MCF 10A (cell line): ENCODE measurements at regions not wholly inside any gene's neighbourhood (a gene's known extent, or its start where the extent isn't known, plus 50 kb on each side); places are given as distances from the start of the nearest gene placed in this dataset.
"Not testable (repeated sequence)": the region's sequence is repeated elsewhere in the genome, so short reads cannot be mapped to it uniquely, and the experiment has no call there.

ENCODE experiments used
- BruUV-seq: library from RNA; stranded (reverse); fragments of 400-500 nt; replicated peaks from 2 replicates; lab custom pipeline; 2021; lab: Mats Ljungman, UMichigan
- CTCF ChIA-PET: fragments of 300-600 bp; sonication (Branson Sonifier 250); formaldehyde crosslinking; extraction: SDS; loops from one replicate; lab custom pipeline; 2021; ENCODE audit warnings: antibody characterized with exemption, inconsistent platforms; lab: Yijun Ruan, JAX
- POLR2A ChIA-PET: fragments of 300-600, 350-650 bp; sonication (Branson Sonifier 250); formaldehyde crosslinking; extraction: SDS; loops from one replicate; lab custom pipeline; 2020; ENCODE audit warnings: antibody characterized with exemption, inconsistent platforms; lab: Yijun Ruan, JAX
- DNase-seq: peaks from one replicate; pipeline ENCODE4 v3.0.0-alpha.2; 2018; ENCODE audit not compliant: unreplicated experiment
- H3K27ac Mint-ChIP-seq: one replicate; pipeline ENCODE4 v1.8.0; 2022; ENCODE audit warnings: mild to moderate bottlenecking, low read depth, mixed read lengths; ENCODE audit not compliant: unreplicated experiment
- H3K27me3 Mint-ChIP-seq: one replicate; pipeline ENCODE4 v1.8.0; 2022; ENCODE audit warnings: mixed read lengths; ENCODE audit not compliant: insufficient read depth, unreplicated experiment
- H3K36me3 Mint-ChIP-seq: one replicate; pipeline ENCODE4 v1.8.0; 2022; ENCODE audit warnings: mild to moderate bottlenecking, moderate library complexity, mixed read lengths; ENCODE audit not compliant: insufficient read depth, unreplicated experiment
- H3K4me1 Mint-ChIP-seq: one replicate; pipeline ENCODE4 v1.8.0; 2022; ENCODE audit warnings: mixed read lengths; ENCODE audit not compliant: insufficient read depth, unreplicated experiment
- H3K4me3 Mint-ChIP-seq: one replicate; pipeline ENCODE4 v1.8.0; 2022; ENCODE audit warnings: mild to moderate bottlenecking, moderate library complexity, mixed read lengths; ENCODE audit not compliant: unreplicated experiment
- H3K9me3 Mint-ChIP-seq: one replicate; pipeline ENCODE4 v1.8.0; 2022; ENCODE audit warnings: mixed read lengths; ENCODE audit not compliant: unreplicated experiment
- intact Hi-C: fragments of 100-400 bp; cut with micrococcal nuclease; formaldehyde crosslinking; loops from 2 replicates; pipeline ENCODE4 v1.14.1; 2022
- TF ChIP-seq, protein P1 (sequence below): fragments of 200-600 bp; IDR thresholded peaks from one replicate; pipeline ENCODE4 v1.8.0; 2022; ENCODE audit warnings: antibody characterized with exemption, mild to moderate bottlenecking; ENCODE audit not compliant: unreplicated experiment

DNA sequence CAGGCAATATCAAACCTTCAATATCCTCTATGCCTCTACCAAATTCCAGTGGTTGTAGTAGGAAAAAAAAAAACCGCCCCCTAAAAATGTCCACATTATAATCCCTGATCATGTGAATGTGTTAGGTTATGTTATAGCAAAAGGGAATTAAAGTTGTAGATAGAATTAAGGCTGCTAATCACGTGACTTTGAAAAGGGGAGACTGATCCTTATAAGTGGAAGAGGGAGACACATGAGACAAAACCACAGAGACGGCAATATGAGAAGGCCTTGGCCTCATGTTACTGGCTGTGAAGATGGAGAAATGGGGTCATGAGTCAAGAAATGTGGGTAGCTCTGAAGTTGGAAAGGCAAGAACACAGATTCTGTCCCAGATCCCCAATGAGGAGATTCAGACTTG is 1711.3 kb downstream of the KHDRBS2 start:
- POLR2A ChIA-PET, H3K27ac Mint-ChIP-seq, H3K4me3 Mint-ChIP-seq, BruUV-seq, H3K27me3 Mint-ChIP-seq, DNase-seq, H3K4me1 Mint-ChIP-seq, CTCF ChIA-PET, H3K9me3 Mint-ChIP-seq, intact Hi-C loops, H3K36me3 Mint-ChIP-seq: not testable (repeated sequence)

DNA sequence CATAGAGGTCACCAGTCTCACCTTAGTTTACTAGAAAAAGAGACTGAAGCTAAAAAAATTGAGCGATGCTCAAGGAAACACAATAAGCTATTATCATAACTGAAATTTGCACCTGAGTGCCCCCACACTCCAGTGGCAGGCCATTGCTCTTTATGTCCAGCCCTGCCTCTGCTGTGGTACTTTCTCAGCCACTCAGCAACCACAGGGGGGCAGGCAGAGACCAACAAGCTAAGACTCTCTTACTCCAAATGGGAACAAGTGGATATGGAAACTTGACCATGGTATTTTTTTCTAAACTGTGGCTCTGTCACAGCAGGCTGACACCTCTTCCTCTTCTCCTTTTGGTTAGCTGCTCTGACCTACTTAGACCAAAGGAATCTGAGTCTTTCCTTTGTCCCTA is 1713.4 kb downstream of the KHDRBS2 start:
- CTCF ChIA-PET = interaction anchor here (0.8 kb wide), 2 partner anchors 136 to 148 kb away, joined by 3 read pairs; no protein-coding TSS in a partner anchor
- POLR2A ChIA-PET = not testable (repeated sequence)

DNA sequence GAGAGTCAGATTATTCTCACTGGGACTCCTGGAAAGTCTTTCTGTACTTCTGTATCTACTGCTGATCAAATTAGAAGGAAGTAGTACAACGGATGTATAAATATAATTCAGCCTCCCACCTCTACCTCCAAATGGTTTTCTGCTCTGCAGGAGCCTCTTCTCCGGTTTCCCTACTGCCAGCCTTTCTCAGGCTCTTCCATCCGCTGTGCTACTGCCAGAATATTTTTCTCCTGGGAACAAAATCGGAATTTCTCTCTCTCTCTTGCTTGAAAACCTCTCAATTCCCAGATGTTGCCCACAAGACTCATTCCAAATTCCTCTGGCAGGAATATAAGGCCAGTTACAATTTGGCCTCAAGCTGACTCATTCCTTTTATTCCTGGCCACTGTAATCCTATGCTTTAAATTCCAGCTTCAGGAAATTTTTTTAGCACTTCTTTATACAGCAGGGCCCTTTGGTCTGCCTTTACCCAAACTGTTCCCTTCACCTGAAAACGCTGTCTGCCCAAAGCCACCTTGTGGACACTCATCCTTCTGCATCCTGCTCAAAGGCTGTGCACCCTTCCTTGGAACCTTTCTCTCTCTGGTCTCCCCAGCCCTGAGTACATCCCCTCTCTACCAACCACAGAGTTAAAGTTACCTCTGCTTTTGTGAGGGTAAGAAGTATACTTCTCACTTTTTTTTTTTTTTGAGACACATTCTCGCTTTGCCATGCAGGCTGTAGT is 1714.6 kb downstream of the KHDRBS2 start:
- CTCF ChIA-PET = interaction anchor here (0.7 to 0.8 kb wide), 3 partner anchors 135 to 656 kb away, joined by 3 read pairs; no protein-coding TSS in a partner anchor
- H3K36me3 Mint-ChIP-seq, DNase-seq, H3K4me3 Mint-ChIP-seq, H3K27ac Mint-ChIP-seq, H3K9me3 Mint-ChIP-seq, H3K27me3 Mint-ChIP-seq, intact Hi-C loops, BruUV-seq, POLR2A ChIA-PET: not testable (repeated sequence)
- H3K4me1 Mint-ChIP-seq = peaks cover 20% of the 10 kb centered on the region

More for the DNA sequence above, 1713.4 kb downstream of the KHDRBS2 start:
- BruUV-seq, intact Hi-C loops, H3K27me3 Mint-ChIP-seq, H3K36me3 Mint-ChIP-seq, DNase-seq, H3K27ac Mint-ChIP-seq, H3K9me3 Mint-ChIP-seq, H3K4me3 Mint-ChIP-seq: not testable (repeated sequence)
- peaks cover 11% of the 10 kb centered on the region for H3K4me1 Mint-ChIP-seq
- TF ChIP-seq, protein P1, sequence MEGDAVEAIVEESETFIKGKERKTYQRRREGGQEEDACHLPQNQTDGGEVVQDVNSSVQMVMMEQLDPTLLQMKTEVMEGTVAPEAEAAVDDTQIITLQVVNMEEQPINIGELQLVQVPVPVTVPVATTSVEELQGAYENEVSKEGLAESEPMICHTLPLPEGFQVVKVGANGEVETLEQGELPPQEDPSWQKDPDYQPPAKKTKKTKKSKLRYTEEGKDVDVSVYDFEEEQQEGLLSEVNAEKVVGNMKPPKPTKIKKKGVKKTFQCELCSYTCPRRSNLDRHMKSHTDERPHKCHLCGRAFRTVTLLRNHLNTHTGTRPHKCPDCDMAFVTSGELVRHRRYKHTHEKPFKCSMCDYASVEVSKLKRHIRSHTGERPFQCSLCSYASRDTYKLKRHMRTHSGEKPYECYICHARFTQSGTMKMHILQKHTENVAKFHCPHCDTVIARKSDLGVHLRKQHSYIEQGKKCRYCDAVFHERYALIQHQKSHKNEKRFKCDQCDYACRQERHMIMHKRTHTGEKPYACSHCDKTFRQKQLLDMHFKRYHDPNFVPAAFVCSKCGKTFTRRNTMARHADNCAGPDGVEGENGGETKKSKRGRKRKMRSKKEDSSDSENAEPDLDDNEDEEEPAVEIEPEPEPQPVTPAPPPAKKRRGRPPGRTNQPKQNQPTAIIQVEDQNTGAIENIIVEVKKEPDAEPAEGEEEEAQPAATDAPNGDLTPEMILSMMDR = peak; percentile 12

DNA sequence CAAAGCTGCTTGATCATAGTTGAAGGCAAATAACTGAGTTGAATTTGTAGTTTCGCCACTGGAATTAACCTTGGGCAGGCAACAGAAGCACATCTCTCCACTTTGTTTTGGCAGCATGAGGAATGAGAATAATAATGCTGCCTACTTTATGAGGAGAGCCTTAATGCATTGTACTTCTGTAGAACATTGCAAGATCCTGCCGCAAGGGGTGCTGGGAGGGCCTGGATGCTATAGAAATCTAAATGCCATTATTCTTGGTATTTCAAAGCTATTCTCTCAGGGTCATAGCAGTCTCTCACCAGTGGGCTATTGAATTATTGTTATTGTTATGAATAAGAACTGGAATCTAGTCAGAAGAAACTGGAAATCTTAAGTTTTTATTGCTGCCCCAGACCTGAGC is 1715.4 kb downstream of the KHDRBS2 start:
- H3K27me3 Mint-ChIP-seq, BruUV-seq, H3K36me3 Mint-ChIP-seq, DNase-seq, CTCF ChIA-PET, H3K4me3 Mint-ChIP-seq, H3K9me3 Mint-ChIP-seq, POLR2A ChIA-PET, intact Hi-C loops, H3K27ac Mint-ChIP-seq: not testable (repeated sequence)
- H3K4me1 Mint-ChIP-seq = peaks cover 21% of the 10 kb centered on the region

DNA sequence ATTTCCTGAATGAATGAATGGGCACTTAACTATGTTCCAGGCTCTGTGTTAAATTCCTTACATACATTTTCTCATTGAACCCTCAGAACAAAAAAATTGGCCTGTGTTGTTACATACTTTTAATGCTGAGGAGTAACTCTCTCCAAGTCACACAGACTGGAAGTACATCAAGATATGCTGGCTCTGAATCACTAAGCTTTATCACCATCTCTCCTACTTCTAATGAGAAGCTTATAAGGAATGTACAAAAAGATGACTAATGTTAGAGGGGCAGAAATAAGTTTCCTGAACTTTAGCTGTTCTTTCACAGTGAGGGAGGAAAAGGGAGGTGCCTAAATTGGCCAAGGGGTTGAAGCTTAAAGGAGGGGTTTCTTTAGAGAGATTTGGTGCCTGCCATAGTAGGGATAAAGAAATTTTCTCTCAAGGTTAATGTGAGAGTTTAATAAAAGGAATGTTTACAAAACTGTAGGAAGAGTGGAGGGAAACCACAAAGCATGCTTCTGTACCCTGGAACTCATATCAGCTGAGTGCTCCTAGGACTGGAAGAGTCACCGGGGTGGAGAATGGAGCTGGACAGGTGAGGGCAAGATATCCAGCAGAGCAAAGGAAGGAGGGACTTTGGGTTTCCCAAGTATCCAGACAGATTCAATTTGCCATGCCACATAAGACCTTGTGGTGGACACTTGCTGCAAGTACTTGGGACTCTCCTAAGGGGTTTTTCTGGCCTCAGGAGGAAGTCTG is 1718.4 kb downstream of the KHDRBS2 start:
- Mint-ChIP-seq H3K4me1 (peaks cover 21% of the 10 kb centered on the region), H3K27ac (peak overlapping the region; percentile 30)
- DNase-seq, H3K36me3 Mint-ChIP-seq, intact Hi-C loops, BruUV-seq, CTCF ChIA-PET, H3K4me3 Mint-ChIP-seq, H3K9me3 Mint-ChIP-seq, H3K27me3 Mint-ChIP-seq, POLR2A ChIA-PET: not testable (repeated sequence)

DNA sequence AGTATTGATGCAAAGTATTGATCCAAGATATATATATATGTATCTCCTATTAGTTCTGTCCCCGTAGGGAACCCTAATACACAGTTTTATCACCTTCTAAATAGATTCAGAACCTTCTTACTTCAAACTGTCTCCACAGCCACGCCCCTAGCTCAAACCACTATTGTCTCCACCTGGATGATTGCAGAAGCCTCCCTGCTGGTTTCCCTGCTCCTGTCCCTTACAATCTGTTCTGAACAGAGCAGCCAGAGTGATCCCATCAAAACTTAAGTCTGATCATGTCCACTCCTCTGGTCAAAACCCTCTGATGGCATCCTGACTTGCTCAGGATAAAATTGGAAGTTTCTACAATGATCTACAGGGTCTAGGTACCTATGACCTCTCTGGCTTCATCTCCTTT is 1719.6 kb downstream of the KHDRBS2 start:
- CTCF ChIA-PET = interaction anchor here (0.6 kb wide), 1 partner anchor 31 kb away, joined by 4 read pairs; no protein-coding TSS in a partner anchor
- H3K4me3 Mint-ChIP-seq, DNase-seq, H3K9me3 Mint-ChIP-seq, BruUV-seq, POLR2A ChIA-PET, H3K36me3 Mint-ChIP-seq, H3K27me3 Mint-ChIP-seq, intact Hi-C loops: not testable (repeated sequence)
- H3K27ac Mint-ChIP-seq = peak overlapping the region; percentile 49
- H3K4me1 Mint-ChIP-seq = peaks cover 18% of the 10 kb centered on the region

DNA sequence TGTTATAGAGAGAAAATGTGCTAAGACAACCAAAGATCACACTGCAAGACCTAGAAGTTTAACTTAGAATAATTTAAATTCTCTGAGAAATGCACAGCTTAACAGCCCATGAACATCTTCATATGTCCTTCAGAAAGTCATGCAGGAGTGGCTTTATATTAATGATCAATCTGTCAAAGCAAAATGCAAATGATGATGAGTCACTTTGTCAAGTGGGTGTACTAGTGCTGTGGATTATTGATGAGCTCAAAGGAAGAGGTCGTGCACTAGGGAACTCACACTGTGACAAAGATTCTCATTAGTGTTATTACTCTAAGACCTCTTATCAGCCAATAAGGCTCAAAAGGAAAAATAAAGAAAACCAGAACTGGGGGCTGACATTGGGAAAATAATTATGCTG is 1726.3 kb downstream of the KHDRBS2 start:
- CTCF ChIA-PET, H3K4me1 Mint-ChIP-seq, DNase-seq: not testable (repeated sequence)

DNA sequence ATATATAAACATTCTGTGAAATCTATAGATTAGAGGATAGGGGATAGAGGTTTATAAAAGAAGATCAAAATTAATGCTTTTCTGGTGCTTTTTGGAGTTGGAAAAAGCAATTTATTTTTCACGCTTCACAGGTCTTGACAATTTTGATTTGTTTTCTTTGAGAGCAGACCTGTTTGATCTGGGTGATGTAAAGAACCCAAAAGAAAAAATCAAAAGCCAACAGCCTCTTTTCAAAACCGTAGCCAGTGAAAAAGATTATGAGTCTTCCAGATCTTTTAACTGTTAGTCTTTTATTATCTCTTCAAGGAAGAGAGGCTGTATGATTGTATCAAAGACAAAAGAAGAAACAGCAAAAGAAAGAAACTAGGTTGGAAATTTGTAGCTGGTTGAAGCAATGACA is 1738.7 kb downstream of the KHDRBS2 start:
- H3K4me1 Mint-ChIP-seq, DNase-seq, CTCF ChIA-PET, POLR2A ChIA-PET, intact Hi-C loops, H3K4me3 Mint-ChIP-seq, H3K27me3 Mint-ChIP-seq, H3K36me3 Mint-ChIP-seq, BruUV-seq, H3K27ac Mint-ChIP-seq: not testable (repeated sequence)
- H3K9me3 Mint-ChIP-seq = peaks cover 12% of the 10 kb centered on the region

More for the DNA sequence above, 1726.3 kb downstream of the KHDRBS2 start:
- POLR2A ChIA-PET, BruUV-seq, H3K9me3 Mint-ChIP-seq, H3K27me3 Mint-ChIP-seq, intact Hi-C loops, H3K36me3 Mint-ChIP-seq, H3K27ac Mint-ChIP-seq, H3K4me3 Mint-ChIP-seq: not testable (repeated sequence)
